Globus pallidus (tissue), 1 donor: ENCODE measurements at regions not wholly inside any gene's neighbourhood (a gene's known extent, or its start where the extent isn't known, plus 50 kb on each side); places are given as distances from the start of the nearest gene placed in this dataset.
"Not testable (repeated sequence)": the region's sequence is repeated elsewhere in the genome, so short reads cannot be mapped to it uniquely, and the experiment has no call there.

Source experiments
- DNase-seq: peaks from one replicate; pipeline ENCODE4 v3.0.0-alpha.2; 2015; ENCODE audit warnings: low spot score

- no peak for DNase-seq
These were observed 132.6 kb downstream of the CUL2 start for GRCh38 chr10:34957531-34957930.

GRCh38 chr10:34956756-34957155, 133.4 kb downstream of the CUL2 start:
- DNase-seq = no peak

DNA sequence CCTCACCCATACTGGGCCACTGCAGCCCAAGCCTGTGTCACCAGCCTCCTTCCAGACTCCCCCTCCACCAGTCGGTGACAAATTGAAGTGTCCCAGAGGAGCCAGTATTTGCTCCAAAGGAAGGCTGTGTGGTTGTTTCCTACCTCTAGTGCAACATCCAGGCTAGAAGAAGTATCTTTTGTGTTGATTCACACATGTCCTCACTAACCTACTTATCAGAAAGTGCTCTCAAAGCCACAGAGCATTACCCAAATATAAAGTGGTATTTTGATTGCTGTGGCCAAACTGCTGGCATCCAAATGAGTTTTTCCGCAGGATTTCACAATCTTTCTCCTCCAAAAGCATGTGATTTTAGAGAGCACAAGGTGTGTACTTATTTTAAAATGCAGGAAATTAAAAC, 134.8 kb downstream of the CUL2 start:
- DNase-seq = no peak

DNA sequence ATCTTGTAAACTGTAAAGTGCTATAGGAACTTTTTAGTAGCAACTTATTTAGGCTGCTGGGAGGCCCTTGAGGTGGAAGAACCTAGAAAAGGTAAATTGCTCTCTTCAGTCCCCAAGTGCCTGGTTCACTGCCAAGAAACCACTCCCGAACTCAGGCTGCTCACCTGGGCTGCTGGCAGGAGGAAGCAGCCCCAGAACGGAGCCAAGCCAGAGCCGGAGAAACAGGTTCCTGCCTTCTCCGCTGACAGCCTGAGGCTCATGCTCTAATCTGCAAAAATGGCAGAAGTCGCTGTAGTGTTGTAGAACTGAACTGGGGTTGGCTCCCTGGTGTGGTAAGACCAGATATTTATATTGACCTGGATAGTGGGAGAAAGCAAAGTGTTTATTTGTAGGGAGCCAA, 136.0 kb downstream of the CUL2 start:
- DNase-seq = no peak

DNA sequence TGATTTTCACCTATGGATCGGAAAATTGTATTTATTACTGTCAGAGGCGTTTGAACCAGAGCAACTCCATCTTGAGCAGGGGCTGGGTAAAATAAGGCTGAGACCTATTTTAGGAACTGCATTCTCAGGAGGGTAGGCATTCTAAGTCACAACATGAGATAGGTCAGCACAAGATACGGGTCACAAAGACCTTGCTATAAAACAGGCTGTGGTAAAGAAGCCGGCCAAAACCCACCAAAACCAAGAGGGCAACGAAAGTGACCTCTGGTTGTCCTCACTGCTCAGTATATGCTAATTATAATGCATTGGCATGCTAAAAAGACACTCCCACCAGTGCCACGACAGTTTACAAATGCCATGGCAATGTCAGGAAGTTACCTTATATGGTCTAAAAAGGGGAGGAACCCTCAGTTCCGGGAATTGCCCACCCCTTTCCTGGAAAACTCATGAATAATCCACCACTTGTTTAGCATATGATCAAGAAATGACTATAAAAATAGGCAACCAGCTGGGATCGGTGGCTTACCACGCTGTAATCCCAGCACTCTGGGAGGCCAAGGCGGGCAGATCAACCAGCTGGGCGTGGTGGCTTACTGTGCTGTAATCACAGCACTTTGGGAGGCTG, 136.3 kb upstream of the PARD3 start:
- DNase-seq = not testable (repeated sequence)

- not testable (repeated sequence) for DNase-seq
These were observed 130.9 kb upstream of the PARD3 start for GRCh38 chr10:34945951-34946522.

- DNase-seq = no peak
These were observed 126.6 kb upstream of the PARD3 start for GRCh38 chr10:34941471-34942357.

GRCh38 chr10:34940436-34940835, 125.3 kb upstream of the PARD3 start:
- DNase-seq = no peak

- no peak for DNase-seq
These were observed 123.2 kb upstream of the PARD3 start for GRCh38 chr10:34938399-34938670.

DNA sequence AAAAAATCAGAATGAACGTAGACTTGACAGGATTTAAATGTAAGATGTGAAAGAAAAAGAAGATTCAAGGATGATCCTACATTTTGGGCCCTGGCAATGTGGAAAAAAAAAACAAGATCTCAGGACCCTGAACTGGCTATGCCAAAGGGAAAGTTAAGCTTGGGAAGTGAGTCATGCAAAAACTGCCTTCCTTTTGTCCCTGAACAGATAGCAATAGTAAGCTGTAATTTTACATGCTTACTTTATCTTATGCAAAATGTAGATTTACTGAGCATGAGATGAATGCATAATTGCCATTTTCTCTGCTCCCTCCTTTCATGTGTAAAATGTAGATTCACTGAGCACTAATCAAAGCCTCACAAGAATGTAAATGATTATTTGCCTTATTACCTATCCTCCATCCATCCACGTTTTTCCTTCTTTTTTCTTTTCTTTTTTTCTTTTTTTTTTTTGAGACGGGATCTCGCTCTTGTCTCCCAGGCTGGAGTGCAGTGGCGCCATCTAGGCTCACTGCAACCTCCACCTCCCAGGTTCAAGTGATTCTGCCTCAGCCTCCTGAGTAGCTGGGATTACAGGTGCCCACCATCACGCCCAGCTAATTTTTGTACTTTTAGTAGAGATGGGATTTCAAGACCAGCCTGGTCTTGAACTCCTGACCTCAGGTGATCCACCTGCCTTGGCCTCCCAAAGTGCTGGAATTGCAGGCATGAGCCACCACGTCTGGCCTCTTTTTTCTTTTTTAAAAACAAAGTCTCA, 122.7 kb upstream of the PARD3 start:
- DNase-seq = not testable (repeated sequence)

- no peak for DNase-seq
These were observed 121.0 kb upstream of the PARD3 start for GRCh38 chr10:34936061-34936460.

DNA sequence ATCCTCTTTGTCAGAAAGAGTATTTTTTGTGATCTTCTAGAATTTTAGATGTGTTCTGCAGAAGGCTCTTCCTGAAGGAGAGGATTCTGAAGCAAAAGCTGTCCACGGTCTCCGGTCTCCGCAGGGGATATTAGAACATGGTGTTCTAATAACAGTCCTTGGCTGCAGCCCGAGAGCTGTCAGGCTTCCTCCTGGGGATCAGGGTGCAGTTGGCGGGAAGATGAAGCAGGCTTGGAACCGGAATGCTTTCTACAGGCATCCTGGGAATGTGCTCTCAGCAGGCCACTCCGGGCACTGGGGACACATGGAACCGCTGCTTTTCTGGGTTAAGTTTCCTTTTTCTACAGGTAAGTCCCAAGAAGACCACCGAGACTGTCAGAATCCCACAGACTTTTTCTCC, 118.6 kb upstream of the PARD3 start:
- peak; percentile 16 for DNase-seq

GRCh38 chr10:34932235-34932634, 117.1 kb upstream of the PARD3 start:
- no peak for DNase-seq

- DNase-seq = no peak
These were observed 116.1 kb upstream of the PARD3 start for GRCh38 chr10:34931216-34931615.

DNA sequence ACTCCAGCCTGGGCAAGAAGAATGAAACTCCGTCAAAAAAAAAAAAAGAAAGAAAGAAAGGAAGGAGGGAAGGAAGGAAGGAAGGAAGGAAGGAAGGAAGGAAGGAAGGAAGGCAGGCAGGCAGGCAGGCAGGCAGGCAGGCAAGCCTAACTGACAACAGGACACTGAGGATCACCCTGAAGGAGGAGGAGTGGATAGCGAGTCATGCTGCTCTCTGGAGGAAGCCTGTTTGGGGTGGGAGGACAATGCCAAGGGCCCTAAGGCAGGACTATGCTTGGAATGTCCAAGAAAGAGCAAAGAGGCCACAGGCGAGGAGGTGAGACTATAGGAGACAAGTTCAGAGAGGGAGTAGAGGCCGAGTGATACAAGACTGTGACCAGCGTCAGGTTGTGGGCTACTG, 107.0 kb upstream of the PARD3 start:
- DNase-seq = no peak

GRCh38 chr10:34920578-34920977, 105.5 kb upstream of the PARD3 start:
- no peak for DNase-seq

GRCh38 chr10:34918776-34919315, 103.8 kb upstream of the PARD3 start:
- no peak for DNase-seq

- DNase-seq = no peak
These were observed 103.1 kb upstream of the PARD3 start for GRCh38 chr10:34918060-34918775.

DNA sequence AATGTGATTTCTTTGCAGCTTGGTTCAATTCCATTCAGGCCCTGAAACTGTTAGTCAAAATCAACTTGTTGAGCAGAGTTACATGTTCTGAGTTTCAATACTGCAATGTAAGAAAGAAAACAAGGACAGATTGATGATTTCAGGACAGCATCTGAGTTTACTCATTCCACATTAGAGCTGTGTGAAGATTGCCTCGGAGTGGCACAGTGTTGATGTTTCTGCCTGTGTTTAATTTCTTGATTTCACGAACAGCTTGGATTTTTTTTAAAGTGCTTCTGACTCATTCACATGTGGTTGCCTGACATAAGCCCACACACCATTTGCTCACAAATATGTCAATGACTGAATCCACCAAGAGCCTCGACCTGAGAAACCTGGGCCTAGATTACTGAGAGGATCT, 101.2 kb upstream of the PARD3 start:
- DNase-seq = no peak

- no peak for DNase-seq
These were observed 97.7 kb upstream of the PARD3 start for GRCh38 chr10:34912771-34913170.

GRCh38 chr10:34911661-34912205, 96.6 kb upstream of the PARD3 start:
- DNase-seq = no peak
